Osteoblast (primary cell): ENCODE measurements at regions not wholly inside any gene's neighbourhood (a gene's known extent, or its start where the extent isn't known, plus 50 kb on each side); places are given as distances from the start of the nearest gene placed in this dataset.

ENCODE experiments used
- DNase-seq: peaks from one replicate; pipeline ENCODE4 v3.0.0; 2011; ENCODE audit warnings: low spot score, mixed read lengths; ENCODE audit not compliant: insufficient read length; ENCODE audit errors: missing footprints
- H2AFZ ChIP-seq: 2 replicates; pipeline ENCODE4 v1.6.0; 2011; ENCODE audit warnings: mild to moderate bottlenecking, low read length
- H3K27ac ChIP-seq: 2 replicates; pipeline ENCODE4 v1.5.1; 2011; ENCODE audit warnings: mild to moderate bottlenecking, low read depth, low read length, moderate library complexity
- H3K27me3 ChIP-seq: 2 replicates; pipeline ENCODE4 v1.6.0; 2012; ENCODE audit warnings: mild to moderate bottlenecking, control low read depth, inconsistent platforms, low read length, moderate library complexity; ENCODE audit not compliant: insufficient read depth
- H3K36me3 ChIP-seq: 2 replicates; pipeline ENCODE4 v1.5.1; 2011; ENCODE audit warnings: mild to moderate bottlenecking, low read length, control low read depth, moderate library complexity; ENCODE audit not compliant: insufficient read depth
- H3K4me1 ChIP-seq: 2 replicates; pipeline ENCODE4 v1.5.1; 2011; ENCODE audit warnings: mild to moderate bottlenecking, low read length, control low read depth, moderate library complexity; ENCODE audit not compliant: insufficient read depth
- H3K4me2 ChIP-seq: 2 replicates; pipeline ENCODE4 v1.6.0; 2011; ENCODE audit warnings: mild to moderate bottlenecking, low read length; ENCODE audit not compliant: insufficient read depth
- H3K4me3 ChIP-seq: fragments of 200-600 bp; sonication (generic); 3 replicates; pipeline ENCODE4 v1.5.1; 2012; ENCODE audit warnings: mild to moderate bottlenecking, low read length, inconsistent platforms; ENCODE audit not compliant: insufficient read depth
- H3K79me2 ChIP-seq: 2 replicates; pipeline ENCODE4 v1.6.0; 2012; ENCODE audit warnings: mild to moderate bottlenecking, low read length, control low read depth, inconsistent platforms; ENCODE audit not compliant: insufficient read depth
- H3K9me3 ChIP-seq: 2 replicates; pipeline ENCODE4 v1.5.1; 2011; ENCODE audit warnings: low read depth, low read length, control low read depth
- H4K20me1 ChIP-seq: 2 replicates; pipeline ENCODE4 v1.6.0; 2012; ENCODE audit warnings: mild to moderate bottlenecking, low read length, control low read depth; ENCODE audit not compliant: insufficient read depth
- TF ChIP-seq, protein P1 (sequence below): IDR thresholded peaks from 2 replicates; pipeline ENCODE4 v1.5.1; 2011; ENCODE audit warnings: mild to moderate bottlenecking, low read depth, low read length, moderate library complexity; ENCODE audit errors: extremely low read depth

DNA sequence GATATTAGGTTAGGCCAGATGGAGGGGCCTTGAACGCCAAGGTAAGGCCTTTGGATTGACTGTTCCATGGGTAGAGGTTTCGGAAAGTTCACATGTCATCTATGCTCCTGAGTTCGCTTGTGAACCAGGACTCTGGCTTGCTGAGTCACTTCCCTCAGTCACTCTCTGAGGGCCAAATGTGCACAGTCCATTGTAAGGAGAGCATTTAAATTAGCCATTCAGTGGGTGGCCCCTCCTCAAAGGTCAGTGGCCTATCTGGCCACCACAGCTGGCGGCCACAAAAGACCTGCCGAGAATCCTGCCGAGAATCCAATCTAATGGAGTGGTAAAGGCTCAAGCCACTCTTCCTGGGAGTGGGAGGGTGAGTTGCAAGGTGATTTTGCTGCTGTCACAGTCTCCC lies 58.9 kb upstream of the ARAP3 start:
- H3K36me3 ChIP-seq, result no peaks in the 10 kb centered on the region
- H3K9me3 ChIP-seq, result no peaks in the 10 kb centered on the region
- no peak overlapping the region for H3K27ac ChIP-seq
- no peaks in the 10 kb centered on the region for H4K20me1 ChIP-seq
- H3K4me2 ChIP-seq, result no peak overlapping the region
- no peaks in the 10 kb centered on the region for H3K27me3 ChIP-seq
- no peak overlapping the region for H3K4me3 ChIP-seq
- no peaks in the 10 kb centered on the region for H3K4me1 ChIP-seq
- H2AFZ ChIP-seq, result no peak overlapping the region
- no peaks in the 10 kb centered on the region for H3K79me2 ChIP-seq
- TF ChIP-seq, protein P1, sequence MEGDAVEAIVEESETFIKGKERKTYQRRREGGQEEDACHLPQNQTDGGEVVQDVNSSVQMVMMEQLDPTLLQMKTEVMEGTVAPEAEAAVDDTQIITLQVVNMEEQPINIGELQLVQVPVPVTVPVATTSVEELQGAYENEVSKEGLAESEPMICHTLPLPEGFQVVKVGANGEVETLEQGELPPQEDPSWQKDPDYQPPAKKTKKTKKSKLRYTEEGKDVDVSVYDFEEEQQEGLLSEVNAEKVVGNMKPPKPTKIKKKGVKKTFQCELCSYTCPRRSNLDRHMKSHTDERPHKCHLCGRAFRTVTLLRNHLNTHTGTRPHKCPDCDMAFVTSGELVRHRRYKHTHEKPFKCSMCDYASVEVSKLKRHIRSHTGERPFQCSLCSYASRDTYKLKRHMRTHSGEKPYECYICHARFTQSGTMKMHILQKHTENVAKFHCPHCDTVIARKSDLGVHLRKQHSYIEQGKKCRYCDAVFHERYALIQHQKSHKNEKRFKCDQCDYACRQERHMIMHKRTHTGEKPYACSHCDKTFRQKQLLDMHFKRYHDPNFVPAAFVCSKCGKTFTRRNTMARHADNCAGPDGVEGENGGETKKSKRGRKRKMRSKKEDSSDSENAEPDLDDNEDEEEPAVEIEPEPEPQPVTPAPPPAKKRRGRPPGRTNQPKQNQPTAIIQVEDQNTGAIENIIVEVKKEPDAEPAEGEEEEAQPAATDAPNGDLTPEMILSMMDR, result no peak
- no peak for DNase-seq

DNA sequence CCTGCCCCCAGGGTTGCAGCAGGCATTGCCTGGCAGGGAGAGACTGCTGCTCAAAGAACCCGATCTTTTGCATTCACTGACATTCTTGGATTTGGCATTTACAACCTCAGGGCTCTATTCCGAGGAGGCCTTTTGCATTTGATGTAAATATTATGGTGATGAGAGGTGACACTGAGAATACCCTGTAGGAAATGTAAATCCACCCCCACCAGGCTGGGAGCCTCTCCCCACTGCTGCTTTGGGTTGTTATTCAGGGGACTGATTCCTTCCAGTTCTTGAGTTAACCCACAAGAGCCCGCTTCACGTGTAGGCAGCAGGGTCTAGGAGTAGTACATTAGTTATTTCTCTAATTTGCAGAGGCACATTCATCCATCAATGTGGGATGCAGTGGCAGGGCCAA lies 55.5 kb upstream of the ARAP3 start:
- no peaks in the 10 kb centered on the region for H4K20me1 ChIP-seq

DNA sequence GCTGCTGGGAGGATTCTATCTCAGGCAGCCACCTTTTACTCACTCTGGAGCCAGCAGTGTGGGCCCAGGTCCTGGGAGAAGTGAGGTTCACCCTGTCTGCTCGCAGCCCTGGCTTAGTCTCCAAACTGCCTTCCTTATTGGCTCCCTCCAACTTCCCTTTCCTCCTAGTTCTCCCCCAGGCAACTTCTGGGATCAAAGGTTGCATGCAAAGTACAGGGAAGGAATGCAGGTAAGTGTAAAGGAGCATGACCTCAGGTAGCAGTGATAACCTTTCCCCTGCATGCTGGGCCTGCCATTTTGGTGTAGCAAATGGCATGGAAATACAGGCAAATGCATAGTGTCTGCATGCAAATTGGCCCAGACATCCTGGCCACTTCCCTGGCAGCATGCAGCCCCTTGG lies 53.8 kb upstream of the ARAP3 start:
- Histone ChIP-seq H3K9me3 (no peaks in the 10 kb centered on the region), H3K27ac (no peak overlapping the region), H3K4me2 (no peak overlapping the region), H3K79me2 (no peaks in the 10 kb centered on the region), H2AFZ (no peak overlapping the region), H3K4me1 (no peaks in the 10 kb centered on the region), H3K36me3 (no peaks in the 10 kb centered on the region), H3K4me3 (no peak overlapping the region), H4K20me1 (no peaks in the 10 kb centered on the region), H3K27me3 (peaks cover 6% of the 10 kb centered on the region)
- DNase-seq, result no peak
- TF ChIP-seq, protein P1, result no peak

More for the DNA sequence above, 55.5 kb upstream of the ARAP3 start:
- H3K9me3 ChIP-seq, result no peaks in the 10 kb centered on the region
- no peaks in the 10 kb centered on the region for H3K4me1 ChIP-seq
- no peak overlapping the region for H2AFZ ChIP-seq
- no peaks in the 10 kb centered on the region for H3K27me3 ChIP-seq
- TF ChIP-seq, protein P1, result no peak
- H3K79me2 ChIP-seq, result no peaks in the 10 kb centered on the region
- no peaks in the 10 kb centered on the region for H3K36me3 ChIP-seq
- no peak overlapping the region for H3K27ac ChIP-seq
- H3K4me2 ChIP-seq, result no peak overlapping the region
- H3K4me3 ChIP-seq, result no peak overlapping the region
- DNase-seq, result no peak

DNA sequence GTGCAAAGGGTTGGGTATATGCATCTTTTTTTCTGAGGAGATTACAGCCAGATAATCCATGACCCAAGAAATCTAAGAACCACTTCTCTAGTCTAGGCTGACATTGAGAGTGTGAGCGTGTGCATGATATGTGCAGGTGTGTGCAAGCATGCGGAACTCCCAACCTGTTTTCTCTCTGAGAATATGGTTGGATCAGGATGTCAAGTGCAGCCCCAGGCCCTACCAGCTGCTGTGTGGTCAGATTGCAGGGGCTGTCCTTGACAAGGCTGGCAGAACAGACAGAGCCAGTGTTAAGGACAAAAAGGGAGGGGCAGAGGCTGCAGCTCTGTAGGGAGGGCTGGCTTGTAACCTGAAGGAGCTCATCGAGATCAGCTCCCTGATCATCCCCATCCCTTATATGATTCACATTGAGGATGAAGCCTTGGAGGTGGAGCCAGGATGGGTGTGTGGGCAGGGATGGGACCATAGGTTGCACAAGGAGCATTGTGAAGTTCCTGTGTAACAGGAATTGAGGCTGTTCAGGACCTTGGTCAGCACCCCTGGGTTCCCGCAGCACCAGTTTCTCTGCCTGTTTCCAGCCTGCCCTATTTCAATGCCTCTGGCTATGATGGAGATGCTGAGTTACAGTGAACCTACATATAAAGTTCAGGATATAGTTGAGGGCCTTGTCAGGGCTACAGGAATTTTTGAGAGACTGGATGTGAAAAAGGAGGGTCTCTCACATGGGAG lies 52.6 kb upstream of the ARAP3 start:
- no peaks in the 10 kb centered on the region for H3K4me1 ChIP-seq
- no peak overlapping the region for H3K4me2 ChIP-seq
- no peak overlapping the region for H3K4me3 ChIP-seq
- TF ChIP-seq, protein P1, result no peak
- no peak for DNase-seq
- no peaks in the 10 kb centered on the region for H3K9me3 ChIP-seq
- no peaks in the 10 kb centered on the region for H3K36me3 ChIP-seq
- H2AFZ ChIP-seq, result no peak overlapping the region
- no peak overlapping the region for H3K27ac ChIP-seq
- H4K20me1 ChIP-seq, result no peaks in the 10 kb centered on the region
- no peaks in the 10 kb centered on the region for H3K79me2 ChIP-seq
- H3K27me3 ChIP-seq, result peaks cover 11% of the 10 kb centered on the region
